HG03439 (cell line): ENCODE measurements at regions not wholly inside any gene's neighbourhood (a gene's known extent, or its start where the extent isn't known, plus 50 kb on each side); places are given as distances from the start of the nearest gene placed in this dataset.
"Not testable (repeated sequence)": the region's sequence is repeated elsewhere in the genome, so short reads cannot be mapped to it uniquely, and the experiment has no call there.

Experiments
- ATAC-seq: cut with Tn5 transposase; IDR thresholded peaks from one replicate; pipeline ENCODE4 v1.9.1; 2021; ENCODE audit warnings: mild to moderate bottlenecking, moderate library complexity; ENCODE audit not compliant: unreplicated experiment

GRCh38 chr12:131530041-131530332 lies 180.9 kb upstream of the SFSWAP start:
- no peak for ATAC-seq

- ATAC-seq: no peak
These were observed 180.5 kb upstream of the SFSWAP start for GRCh38 chr12:131530422-131530821.

GRCh38 chr12:131533139-131533538 lies 177.8 kb upstream of the SFSWAP start:
- ATAC-seq: no peak

- no peak for ATAC-seq
These were observed 175.1 kb upstream of the SFSWAP start for GRCh38 chr12:131535779-131536178.

- ATAC-seq: no peak
These were observed 174.6 kb upstream of the SFSWAP start for GRCh38 chr12:131536337-131536736.

- no peak for ATAC-seq
These were observed 174.1 kb upstream of the SFSWAP start for GRCh38 chr12:131536766-131537165.

DNA sequence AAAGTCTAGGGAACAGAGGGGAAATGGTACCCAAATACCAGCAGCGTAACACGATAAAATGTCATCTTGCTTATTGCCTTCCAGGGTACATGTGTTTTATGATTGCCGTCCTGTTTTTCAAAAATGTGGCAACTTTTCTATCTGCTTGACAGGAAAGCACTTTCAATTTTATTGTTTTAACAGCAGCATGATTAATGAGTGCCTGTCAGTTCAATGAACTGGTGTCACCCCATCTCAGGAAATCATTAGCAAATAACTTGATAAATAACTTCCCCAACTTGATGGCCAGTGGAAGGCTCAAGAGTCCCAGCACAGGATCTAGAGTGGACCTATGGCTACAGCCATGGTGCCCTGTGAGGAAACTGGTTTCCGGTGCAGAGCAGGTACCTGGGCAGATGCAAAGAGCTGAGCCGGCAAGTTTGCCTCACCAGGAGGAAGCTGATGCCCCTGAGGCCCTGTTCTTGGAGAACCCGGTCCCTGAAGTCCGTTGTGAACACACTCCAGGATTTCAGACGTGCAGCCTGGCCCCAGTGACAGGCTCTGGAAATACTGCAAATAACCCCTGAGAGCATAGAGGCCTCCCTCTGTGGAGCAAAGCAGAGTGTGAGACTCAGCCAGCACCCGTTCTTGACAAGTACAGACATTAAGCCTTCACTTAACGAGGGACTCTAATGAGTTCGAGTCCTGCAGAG lies 173.5 kb upstream of the SFSWAP start:
- no peak for ATAC-seq

GRCh38 chr12:131539381-131539780 lies 171.5 kb upstream of the SFSWAP start:
- ATAC-seq: no peak

DNA sequence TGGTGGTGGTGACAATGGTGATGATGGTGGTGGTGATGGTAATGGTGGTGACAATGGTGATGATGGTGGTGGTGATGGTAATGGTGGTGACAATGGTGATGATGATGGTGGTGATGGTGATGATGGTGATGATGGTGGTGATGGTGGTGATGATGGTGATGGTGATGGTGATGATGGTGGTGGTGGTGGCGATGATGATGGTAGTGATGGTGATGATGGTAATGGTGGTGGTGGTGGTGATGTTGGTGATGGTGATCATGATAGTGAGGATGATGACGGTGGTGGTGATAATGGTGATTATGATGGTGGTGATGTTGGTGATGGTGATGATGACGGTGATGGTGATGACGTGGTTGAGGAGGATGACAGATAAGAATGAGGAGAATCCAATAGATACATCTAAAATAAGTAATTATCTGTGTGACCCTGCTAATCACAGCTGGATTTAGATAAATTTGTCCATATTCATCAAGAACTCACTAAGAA lies 170.7 kb upstream of the SFSWAP start:
- ATAC-seq: no peak

DNA sequence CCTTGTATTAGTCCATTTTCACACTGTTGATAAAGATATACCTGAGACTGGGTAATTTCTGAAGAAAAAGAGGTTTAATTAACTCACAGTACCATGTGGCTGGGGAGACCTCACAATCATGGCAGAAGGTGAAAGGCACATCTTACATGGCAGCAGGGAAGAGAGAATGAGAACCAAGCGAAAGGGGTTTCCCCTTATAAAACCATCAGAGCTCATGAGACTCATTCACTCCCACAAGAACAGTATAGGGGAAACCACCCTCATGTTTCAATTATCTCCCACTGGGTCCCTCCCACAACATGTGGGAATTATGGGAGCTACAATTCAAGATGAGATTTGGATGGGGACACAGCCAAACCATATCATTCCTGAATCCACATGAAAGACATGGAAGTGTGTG lies 169.4 kb upstream of the SFSWAP start:
- ATAC-seq: not testable (repeated sequence)

DNA sequence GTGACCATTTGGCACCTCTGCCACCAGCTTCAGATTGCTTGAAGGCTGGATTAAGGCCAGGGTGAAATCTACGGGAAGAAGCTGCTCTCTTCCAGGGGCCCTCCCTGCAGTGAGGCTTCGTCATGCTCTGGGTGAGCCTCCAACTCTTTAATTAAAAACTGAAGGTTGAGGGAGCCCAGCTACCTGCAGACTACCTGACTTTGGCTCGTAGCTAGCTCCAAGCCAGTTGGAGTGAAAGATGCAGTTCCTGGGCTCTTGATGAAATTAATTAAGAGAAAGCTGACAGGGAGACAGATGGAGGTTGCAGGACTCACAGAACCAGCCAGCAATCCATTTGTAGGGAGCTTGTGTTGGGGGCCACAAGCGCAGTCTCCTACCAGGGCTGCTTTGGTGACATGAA lies 168.5 kb upstream of the SFSWAP start:
- no peak for ATAC-seq

GRCh38 chr12:131543040-131543439 lies 167.8 kb upstream of the SFSWAP start:
- no peak for ATAC-seq

DNA sequence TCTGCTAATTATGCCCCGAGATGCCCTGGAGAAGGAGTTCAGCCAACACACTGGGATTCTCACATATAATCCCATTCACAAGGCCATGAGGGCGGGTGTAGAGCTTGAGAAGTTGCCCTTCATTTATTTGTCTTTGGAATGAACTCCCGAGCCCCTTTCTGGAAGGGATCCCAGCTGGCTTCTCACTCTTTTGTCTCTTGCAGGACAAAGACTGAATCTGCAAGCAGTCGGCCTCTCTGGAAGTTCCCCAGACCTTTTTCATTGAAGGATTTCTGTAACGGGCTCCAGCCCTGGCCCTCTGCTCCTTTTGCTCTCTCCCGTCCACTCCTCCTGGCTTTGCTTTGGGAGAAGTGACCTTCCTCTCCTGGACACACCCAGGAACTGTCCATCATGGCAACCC lies 163.3 kb upstream of the SFSWAP start:
- ATAC-seq: no peak

DNA sequence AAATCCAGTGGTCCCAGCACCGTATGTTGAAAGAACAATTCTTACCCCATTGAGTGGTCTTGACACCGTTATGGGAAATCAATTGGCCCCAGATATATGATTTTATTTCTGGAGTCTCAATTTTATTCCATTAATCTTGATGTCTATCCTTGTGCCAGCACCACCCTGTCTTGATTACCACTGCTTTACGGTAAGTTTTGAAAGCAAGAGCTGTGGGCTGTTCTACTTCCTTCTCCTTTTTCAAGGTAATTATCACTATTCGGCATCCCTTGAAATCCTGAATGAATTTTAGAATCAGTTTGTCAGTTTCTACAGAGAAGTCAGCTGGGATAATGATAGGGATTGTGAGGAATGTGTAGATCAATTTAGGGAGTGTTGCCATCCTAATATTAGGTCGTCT lies 160.8 kb upstream of the SFSWAP start:
- ATAC-seq: no peak

DNA sequence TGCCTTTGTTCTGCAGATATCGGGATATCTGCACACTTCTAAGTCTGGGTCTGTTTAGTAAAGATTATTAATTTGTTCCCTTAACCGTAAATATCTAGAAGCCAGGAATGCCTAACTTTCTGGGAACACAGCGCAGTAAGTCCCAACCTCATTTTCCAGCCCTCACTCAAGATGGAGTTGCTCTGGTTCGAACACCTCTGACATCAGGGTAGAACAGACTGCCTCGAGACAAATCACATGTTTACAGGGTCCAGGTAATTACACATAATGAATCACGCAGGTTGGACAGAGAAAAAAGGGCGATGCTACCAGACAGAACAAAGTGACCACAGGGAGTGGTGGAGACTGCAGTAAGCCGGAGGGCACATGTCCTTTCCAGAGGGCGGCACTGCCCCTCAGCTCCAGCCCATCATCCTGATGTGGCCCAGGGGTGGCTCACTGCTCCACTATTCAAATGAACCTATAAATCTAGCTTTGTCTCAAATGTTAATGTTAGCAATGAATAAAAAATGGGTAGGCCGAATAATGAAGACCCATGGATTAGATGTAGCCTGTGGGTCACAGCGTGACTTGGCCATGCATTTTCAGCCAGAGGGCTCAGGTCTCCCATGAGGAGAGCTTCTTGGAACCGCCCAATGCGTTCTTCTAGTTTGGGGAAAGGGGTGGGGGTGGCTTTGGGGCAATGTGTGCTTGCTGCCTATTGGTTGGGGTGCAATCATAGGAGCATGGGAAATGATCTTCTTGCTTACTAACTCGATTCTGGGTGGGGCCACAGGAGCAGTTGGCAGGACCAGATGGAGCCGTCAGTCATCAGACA lies 159.0 kb upstream of the SFSWAP start:
- ATAC-seq: no peak

DNA sequence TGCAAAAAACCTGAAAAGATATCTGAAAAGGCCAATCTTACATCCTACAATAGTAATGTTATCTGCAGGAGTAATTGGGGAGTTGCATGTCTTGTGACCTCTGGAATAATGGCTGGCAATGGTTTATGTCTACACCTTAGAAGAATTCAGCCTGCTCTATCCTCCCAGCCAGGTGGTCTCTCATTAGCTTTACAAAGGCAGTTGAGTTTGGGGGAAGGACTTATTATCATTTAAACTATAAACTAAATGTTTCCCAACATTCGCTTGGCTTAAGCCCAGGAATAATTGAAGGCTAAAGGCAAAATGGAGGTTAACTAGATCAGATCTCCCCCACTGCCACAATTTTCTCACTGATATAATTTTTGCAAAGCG lies 158.4 kb upstream of the SFSWAP start:
- no peak for ATAC-seq

DNA sequence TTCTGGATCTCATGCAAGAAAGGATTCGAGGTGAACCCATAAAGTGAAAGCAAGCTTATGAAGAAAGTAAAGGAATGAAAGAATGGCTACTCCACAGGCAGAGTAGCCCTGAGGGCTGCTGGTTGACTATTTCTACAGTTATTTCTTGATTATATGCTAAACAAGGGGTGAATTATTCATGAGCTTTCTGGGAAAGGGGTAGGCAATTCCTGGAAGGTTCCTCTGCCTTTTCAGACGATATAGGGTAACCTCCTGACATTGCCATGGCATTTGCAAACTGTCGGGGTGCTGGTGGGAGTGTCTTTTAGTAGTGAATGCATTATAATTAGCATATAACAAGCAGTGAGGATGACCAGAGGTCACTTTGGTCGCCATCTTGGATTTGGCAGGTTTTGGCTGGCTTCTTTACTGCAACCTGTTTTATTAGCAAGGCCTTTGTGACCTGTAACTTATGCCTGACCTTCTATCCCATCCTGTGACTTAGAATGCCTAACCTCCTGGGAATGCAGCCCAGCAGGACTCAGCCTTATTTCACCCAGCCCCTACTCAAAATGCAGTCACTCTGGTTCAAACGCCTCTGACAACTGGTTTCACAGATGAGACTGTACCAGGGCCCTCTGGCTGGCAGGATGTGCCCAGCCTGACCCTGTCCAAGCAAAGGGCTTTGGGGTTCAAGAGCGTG lies 157.7 kb upstream of the SFSWAP start:
- ATAC-seq: no peak

DNA sequence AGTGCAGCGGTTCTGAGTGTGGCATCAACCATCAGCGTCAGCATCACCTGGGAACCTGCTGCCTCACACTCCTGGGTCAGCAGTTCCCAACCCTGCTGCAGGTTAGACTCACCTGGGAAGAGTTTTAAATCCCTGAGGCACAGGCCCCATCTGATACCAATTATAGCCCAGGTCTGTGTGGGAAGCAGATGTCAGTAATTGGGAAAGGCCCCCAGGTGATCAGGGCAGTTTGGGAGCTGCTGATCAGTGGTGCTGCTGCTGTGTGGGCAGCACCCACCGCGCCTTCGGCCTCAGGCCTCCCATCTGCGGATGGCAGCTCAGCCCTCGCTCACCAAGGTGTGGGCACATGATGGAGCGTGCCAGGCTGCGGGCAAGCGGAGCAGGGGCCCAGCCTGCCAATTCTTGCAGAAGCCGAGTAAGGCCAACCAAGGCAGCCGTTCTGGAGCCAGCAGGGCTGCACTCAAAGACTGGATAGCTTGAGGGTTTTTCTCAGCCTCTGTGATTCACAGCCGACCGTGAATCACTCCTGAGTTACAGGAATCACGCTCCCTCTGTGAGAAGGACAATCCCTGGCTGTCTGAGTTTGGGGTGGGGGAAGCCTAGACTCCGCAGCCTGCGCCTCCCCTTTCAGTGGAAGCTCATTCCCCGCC lies 155.6 kb upstream of the SFSWAP start:
- ATAC-seq: no peak

DNA sequence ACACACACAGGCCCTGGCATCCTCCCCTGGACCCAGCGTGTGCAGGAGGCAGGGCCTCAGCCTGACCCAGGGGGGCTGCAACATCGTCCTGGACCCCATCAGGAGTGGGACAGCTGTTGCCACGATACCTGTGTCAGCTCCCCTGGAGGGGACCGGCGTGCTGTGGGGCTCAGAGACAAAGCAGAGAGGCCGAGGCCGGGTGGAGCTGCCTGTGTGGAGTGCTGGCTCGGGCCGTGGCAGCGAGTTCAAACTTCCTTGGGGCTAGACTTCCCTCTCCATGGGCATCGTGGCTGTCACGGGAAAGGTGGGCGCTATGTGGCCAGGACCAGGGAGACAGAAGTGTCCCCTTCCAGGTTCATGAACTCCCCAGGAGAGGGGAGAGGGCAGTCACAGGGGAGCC lies 155.0 kb upstream of the SFSWAP start:
- no peak for ATAC-seq

GRCh38 chr12:131557078-131557709 lies 153.7 kb upstream of the SFSWAP start:
- no peak for ATAC-seq
